ENCODE measurements at regions not wholly inside any gene's neighbourhood (a gene's known extent, or its start where the extent isn't known, plus 50 kb on each side); places are given as distances from the start of the nearest gene placed in this dataset.
"Not testable (repeated sequence)": the region's sequence is repeated elsewhere in the genome, so short reads cannot be mapped to it uniquely, and the experiment has no call there.

DNA sequence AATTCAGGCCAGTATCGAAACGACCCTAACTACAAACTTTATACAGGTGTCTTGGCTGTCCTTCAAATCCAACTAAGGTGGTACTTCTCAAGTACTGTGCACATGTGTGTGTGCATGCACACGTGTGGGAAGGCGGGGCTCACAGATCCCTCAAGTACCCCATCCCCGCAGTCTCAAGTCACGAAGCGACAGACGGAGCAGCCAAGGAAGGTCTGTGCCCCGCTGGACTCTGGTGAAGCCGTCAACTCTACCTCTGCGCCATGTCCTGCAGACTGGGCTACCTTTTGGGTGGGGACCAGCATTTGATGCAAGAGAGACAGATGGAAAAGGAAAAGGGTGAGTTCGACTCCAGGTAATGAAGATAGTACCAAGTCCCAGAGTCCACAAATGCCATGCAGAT lies 169.0 kb downstream of the CRYBB2 start:
- Mint-ChIP-seq H3K4me3 (no peak overlapping the region), H3K4me1 (peaks cover 40% of the 10 kb centered on the region), H3K27ac (peak overlapping the region; percentile 55)

DNA sequence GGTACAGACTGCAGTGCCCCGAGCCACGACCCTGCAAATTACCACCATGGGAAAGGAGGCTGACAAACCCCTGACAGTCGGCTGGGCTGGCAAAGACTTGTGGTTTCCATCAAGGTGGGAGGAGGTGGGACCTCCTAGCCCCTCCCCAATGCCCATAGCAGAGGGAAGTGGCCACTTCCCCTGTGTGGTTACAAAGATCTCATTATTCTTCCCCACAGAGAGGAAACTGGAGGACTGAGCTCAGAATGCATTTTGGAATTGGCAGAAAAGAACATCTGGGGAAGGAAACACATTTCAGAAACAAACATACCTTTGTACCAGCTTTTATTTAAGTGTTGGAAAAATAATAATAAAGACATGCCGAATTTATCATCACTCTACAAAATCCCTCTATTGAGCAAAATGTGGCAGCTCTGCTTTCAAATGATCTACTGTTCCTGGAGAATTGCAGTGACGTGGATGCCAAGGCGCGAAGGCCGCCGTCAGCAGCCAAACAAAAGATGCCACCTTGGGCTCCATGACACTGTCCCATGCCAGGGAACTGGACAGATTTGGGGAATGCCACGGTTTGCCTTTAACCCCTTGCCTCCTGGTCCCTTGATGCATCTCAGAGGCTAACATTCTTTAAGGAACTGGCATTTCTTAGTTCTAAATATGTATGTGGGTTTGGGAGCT lies 169.6 kb downstream of the CRYBB2 start:
- Mint-ChIP-seq H3K27me3 (no peaks in the 10 kb centered on the region), H3K36me3 (peaks cover 2% of the 10 kb centered on the region), H3K4me3 (no peak overlapping the region), H3K27ac (peak overlapping the region; percentile 55), H3K9me3 (no peaks in the 10 kb centered on the region), H3K4me1 (peaks cover 38% of the 10 kb centered on the region)
- peak; percentile 47 for ATAC-seq (ENCODE audit: low read depth)
- DNase-seq (ENCODE audit: low spot score in 2 of 2), result no peak

More for the DNA sequence above, 169.0 kb downstream of the CRYBB2 start:
- peaks cover 2% of the 10 kb centered on the region for H3K36me3 Mint-ChIP-seq
- H3K27me3 Mint-ChIP-seq, result no peaks in the 10 kb centered on the region
- no peak for DNase-seq (ENCODE audit: low spot score in 2 of 2)
- ATAC-seq (ENCODE audit: low read depth), result no peak
- H3K9me3 Mint-ChIP-seq, result no peaks in the 10 kb centered on the region

DNA sequence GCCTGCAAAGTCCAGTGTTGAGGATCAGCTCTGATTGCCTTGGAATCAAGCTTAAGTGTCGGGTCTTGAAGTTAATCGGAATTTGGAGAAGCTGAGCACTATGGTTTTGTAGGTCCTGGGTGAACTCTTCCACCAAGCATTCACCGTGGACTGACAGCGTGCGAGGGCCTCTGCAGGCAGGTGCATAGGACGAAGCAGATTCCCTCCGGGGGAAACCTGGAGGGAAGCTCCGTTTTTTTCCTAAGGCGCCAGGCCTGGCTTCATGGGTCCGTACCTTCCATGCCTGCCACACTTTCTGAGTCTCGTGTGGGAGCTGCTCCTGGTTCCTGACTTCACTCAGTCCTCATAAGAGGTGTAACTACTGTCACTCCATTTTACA lies 170.1 kb downstream of the CRYBB2 start:
- Mint-ChIP-seq H3K9me3 (no peaks in the 10 kb centered on the region), H3K4me1 (peaks cover 37% of the 10 kb centered on the region), H3K27me3 (no peaks in the 10 kb centered on the region), H3K27ac (no peak overlapping the region), H3K4me3 (no peak overlapping the region), H3K36me3 (peaks cover 2% of the 10 kb centered on the region)
- DNase-seq (ENCODE audit: low spot score in 2 of 2) (no peak), ATAC-seq (ENCODE audit: low read depth) (no peak)

GRCh38 chr22:25390297-25391240 lies 171.1 kb downstream of the CRYBB2 start:
- DNase-seq (ENCODE audit: low spot score in 2 of 2), result no peak
- peaks cover 35% of the 10 kb centered on the region for H3K4me1 Mint-ChIP-seq
- peaks cover 2% of the 10 kb centered on the region for H3K36me3 Mint-ChIP-seq
- no peaks in the 10 kb centered on the region for H3K9me3 Mint-ChIP-seq
- no peak for ATAC-seq (ENCODE audit: low read depth)
- no peak overlapping the region for H3K27ac Mint-ChIP-seq
- H3K4me3 Mint-ChIP-seq, result no peak overlapping the region
- no peaks in the 10 kb centered on the region for H3K27me3 Mint-ChIP-seq

- peaks cover 26% of the 10 kb centered on the region for H3K4me1 Mint-ChIP-seq
Observed at GRCh38 chr22:25392584-25392983, 171.9 kb upstream of the GRK3 start.

DNA sequence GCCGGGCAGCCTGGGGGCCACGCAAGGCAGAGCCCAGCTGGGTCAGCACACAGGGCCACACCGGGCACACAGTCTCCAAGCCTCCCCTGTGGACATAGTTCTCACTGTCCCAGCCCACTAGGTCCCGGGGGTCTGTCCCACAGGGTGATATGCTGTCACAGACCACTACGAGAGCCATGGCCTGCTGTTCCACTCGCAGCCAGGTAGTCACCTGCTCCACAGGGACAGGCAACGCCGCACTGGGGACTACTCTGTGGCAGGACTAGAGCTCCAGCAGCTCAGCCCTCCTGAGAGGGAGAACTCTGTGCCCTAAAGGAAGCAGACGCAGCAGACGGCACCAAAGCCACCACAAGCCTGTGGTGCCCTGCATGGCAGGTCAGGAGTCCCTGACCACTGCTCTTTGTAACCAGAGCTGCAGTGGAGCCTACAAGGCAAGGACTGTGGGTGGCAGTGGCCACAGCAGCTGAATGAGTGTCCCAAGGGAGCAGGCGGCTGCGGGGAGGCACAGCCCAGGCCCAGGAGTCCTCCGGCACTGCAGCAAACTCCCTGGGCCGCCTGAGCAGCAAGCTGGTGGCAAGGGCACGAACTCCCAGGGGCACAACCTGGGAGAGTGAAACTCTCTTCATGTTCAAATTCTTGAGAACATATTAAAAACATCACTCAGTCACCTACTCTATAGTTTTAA lies 171.2 kb upstream of the GRK3 start:
- Mint-ChIP-seq H3K9me3 (peaks cover 1% of the 10 kb centered on the region), H3K4me1 (peaks cover 25% of the 10 kb centered on the region), H3K4me3 (no peak overlapping the region), H3K27me3 (no peaks in the 10 kb centered on the region), H3K36me3 (peaks cover 1% of the 10 kb centered on the region), H3K27ac (no peak overlapping the region)
- ATAC-seq (ENCODE audit: low read depth) (no peak), DNase-seq (ENCODE audit: low spot score in 2 of 2) (no peak)

More at GRCh38 chr22:25392584-25392983, 171.9 kb upstream of the GRK3 start:
- Mint-ChIP-seq H3K36me3 (peaks cover 2% of the 10 kb centered on the region), H3K4me3 (no peak overlapping the region), H3K9me3 (peaks cover 1% of the 10 kb centered on the region), H3K27ac (no peak overlapping the region), H3K27me3 (no peaks in the 10 kb centered on the region)
- ATAC-seq (ENCODE audit: low read depth) (no peak), DNase-seq (ENCODE audit: low spot score in 2 of 2) (no peak)

GRCh38 chr22:25395468-25395867 lies 169.0 kb upstream of the GRK3 start:
- DNase-seq (ENCODE audit: low spot score in 2 of 2) (no peak), ATAC-seq (ENCODE audit: low read depth) (no peak)
- Mint-ChIP-seq H3K27me3 (no peaks in the 10 kb centered on the region), H3K27ac (no peak overlapping the region), H3K4me1 (peaks cover 15% of the 10 kb centered on the region), H3K4me3 (no peak overlapping the region), H3K36me3 (peaks cover 1% of the 10 kb centered on the region), H3K9me3 (peaks cover 1% of the 10 kb centered on the region)

- Mint-ChIP-seq H3K36me3 (peaks cover 1% of the 10 kb centered on the region), H3K4me1 (peaks cover 13% of the 10 kb centered on the region), H3K27me3 (no peaks in the 10 kb centered on the region), H3K4me3 (no peak overlapping the region), H3K27ac (no peak overlapping the region), H3K9me3 (peaks cover 1% of the 10 kb centered on the region)
- ATAC-seq (ENCODE audit: low read depth) (no peak), DNase-seq (ENCODE audit: low spot score in 2 of 2) (no peak)
Observed at GRCh38 chr22:25395915-25396314, 168.6 kb upstream of the GRK3 start.

DNA sequence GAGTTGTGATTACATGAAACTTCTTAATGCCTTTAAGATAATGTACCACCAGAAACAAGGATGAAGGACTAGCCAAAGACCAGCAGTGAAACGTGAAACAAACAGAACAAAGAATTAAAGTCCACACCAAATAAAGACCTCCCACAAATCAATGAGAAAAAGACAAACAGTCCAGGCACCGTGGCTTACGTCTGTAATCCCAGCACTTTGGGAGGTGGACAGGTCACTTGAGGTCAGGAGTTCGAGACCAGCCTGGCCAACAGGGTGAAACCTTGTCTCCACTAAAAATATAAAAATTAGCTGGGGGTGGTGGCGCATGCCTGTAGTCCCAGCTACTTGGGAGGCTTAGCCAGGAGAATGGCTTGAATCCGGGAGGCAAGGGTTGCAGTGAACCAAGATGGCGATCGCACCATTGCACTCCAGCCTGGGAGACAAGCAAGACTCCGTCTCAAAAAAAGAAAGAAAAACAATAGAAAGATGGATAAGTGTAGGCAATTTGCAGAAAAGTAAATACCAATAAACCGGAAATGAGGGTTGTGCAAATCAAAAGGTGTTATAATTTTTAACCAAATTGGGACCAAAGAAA lies 167.8 kb upstream of the GRK3 start:
- Mint-ChIP-seq H3K9me3 (peaks cover 1% of the 10 kb centered on the region), H3K27ac (no peak overlapping the region), H3K4me1 (peaks cover 15% of the 10 kb centered on the region), H3K27me3 (no peaks in the 10 kb centered on the region), H3K36me3 (peaks cover 1% of the 10 kb centered on the region), H3K4me3 (no peak overlapping the region)
- DNase-seq (ENCODE audit: low spot score in 2 of 2) (no peak), ATAC-seq (ENCODE audit: low read depth) (no peak)

GRCh38 chr22:25397616-25398015 lies 166.9 kb upstream of the GRK3 start:
- H3K4me1 Mint-ChIP-seq, result peaks cover 19% of the 10 kb centered on the region
- H3K27ac Mint-ChIP-seq, result no peak overlapping the region
- H3K36me3 Mint-ChIP-seq, result peaks cover 1% of the 10 kb centered on the region
- no peaks in the 10 kb centered on the region for H3K27me3 Mint-ChIP-seq
- no peak for ATAC-seq (ENCODE audit: low read depth)
- H3K4me3 Mint-ChIP-seq, result no peak overlapping the region
- H3K9me3 Mint-ChIP-seq, result peaks cover 1% of the 10 kb centered on the region
- DNase-seq (ENCODE audit: low spot score in 2 of 2), result no peak

GRCh38 chr22:25398591-25399062 lies 165.8 kb upstream of the GRK3 start:
- H3K4me3 Mint-ChIP-seq; H3K36me3 Mint-ChIP-seq; DNase-seq (ENCODE audit: low spot score in 2 of 2); H3K27ac Mint-ChIP-seq; H3K27me3 Mint-ChIP-seq; H3K9me3 Mint-ChIP-seq: not testable (repeated sequence)
- peak; percentile 87 for ATAC-seq (ENCODE audit: low read depth)
- H3K4me1 Mint-ChIP-seq, result peaks cover 22% of the 10 kb centered on the region

GRCh38 chr22:25399649-25400151 lies 164.8 kb upstream of the GRK3 start:
- ATAC-seq (ENCODE audit: low read depth), result no peak
- Mint-ChIP-seq H3K4me1 (peaks cover 28% of the 10 kb centered on the region), H3K9me3 (peaks cover 1% of the 10 kb centered on the region)

GRCh38 chr22:25402160-25402500 lies 162.3 kb upstream of the GRK3 start:
- ATAC-seq (ENCODE audit: low read depth) (no peak), DNase-seq (ENCODE audit: low spot score in 2 of 2) (no peak)
- Mint-ChIP-seq H3K36me3 (no peaks in the 10 kb centered on the region), H3K4me1 (peaks cover 26% of the 10 kb centered on the region), H3K27me3 (no peaks in the 10 kb centered on the region), H3K4me3 (no peak overlapping the region), H3K27ac (no peak overlapping the region), H3K9me3 (no peaks in the 10 kb centered on the region)

More at GRCh38 chr22:25399649-25400151, 164.8 kb upstream of the GRK3 start:
- H3K27ac Mint-ChIP-seq, result no peak overlapping the region
- no peak overlapping the region for H3K4me3 Mint-ChIP-seq
- no peaks in the 10 kb centered on the region for H3K27me3 Mint-ChIP-seq
- peaks cover 1% of the 10 kb centered on the region for H3K36me3 Mint-ChIP-seq
- DNase-seq (ENCODE audit: low spot score in 2 of 2), result no peak
